ENCODE measurements at regions not wholly inside any gene's neighbourhood (a gene's known extent, or its start where the extent isn't known, plus 50 kb on each side); places are given as distances from the start of the nearest gene placed in this dataset.

GRCh38 chr5:119953474-119953873 is 324.1 kb downstream of the FAM170A start:
- no CpG with 5 or more reads among the region's 1 CpG for WGBS (ENCODE audit: insufficient coverage)
- Histone ChIP-seq H3K4me1 (ENCODE audit: control insufficient read depth in 1 of 2, insufficient read depth in 2 of 2, low read length in 2 of 2) (no peaks in the 10 kb centered on the region), H4K20me1 (ENCODE audit: insufficient read depth, low read length) (no peaks in the 10 kb centered on the region), H3K27ac (ENCODE audit: low read depth in 1 of 2, low read length in 2 of 2) (no peak overlapping the region), H3K4me2 (replicated peaks; ENCODE audit: extremely low read depth, low read length, poor library complexity, severe bottlenecking) (no peak overlapping the region), H3K79me2 (ENCODE audit: insufficient read depth, low read length) (no peaks in the 10 kb centered on the region), H3K4me3 (replicated peaks in 1 of 3; ENCODE audit: low read depth in 2 of 3, low read length in 3 of 3) (no peak overlapping the region), H3K27me3 (ENCODE audit: control insufficient read depth in 2 of 2, insufficient read depth in 2 of 2, low read length in 2 of 2) (no peaks in the 10 kb centered on the region), H3K9ac (ENCODE audit: insufficient read depth, low read length, poor library complexity, severe bottlenecking) (no peak overlapping the region), H3K36me3 (replicated peaks in 1 of 2; ENCODE audit: control insufficient read depth in 1 of 2, insufficient read depth in 2 of 2, low read length in 2 of 2) (no peaks in the 10 kb centered on the region), H3K9me3 (replicated peaks in 1 of 2; ENCODE audit: control insufficient read depth in 1 of 2, insufficient read depth in 1 of 2, low read length in 2 of 2) (no peaks in the 10 kb centered on the region), H2AFZ (ENCODE audit: insufficient read depth, low read depth, low read length, poor library complexity, severe bottlenecking) (no peak overlapping the region)
- H3K9me3 Mint-ChIP-seq: peaks cover 0 to 3% (median 0%) of the 10 kb centered on the region in 7 donors
- H3K4me1 Mint-ChIP-seq: no peaks in the 10 kb centered on the region
- TF ChIP-seq CTCF (IDR thresholded peaks at IDR 0.05): no peak
- no peak overlapping the region for H3K27ac Mint-ChIP-seq
- H3K27me3 Mint-ChIP-seq (ENCODE audit: low read depth in 3 of 3): peaks cover 0 to 1% (median 0%) of the 10 kb centered on the region in 3 donors
- no peak for DNase-seq
- no peaks in the 10 kb centered on the region for H3K36me3 Mint-ChIP-seq
- intact Hi-C loops (cut with micrococcal nuclease): no loop called here
- no peak overlapping the region for H3K4me3 Mint-ChIP-seq

GRCh38 chr5:119954106-119954505 is 324.7 kb downstream of the FAM170A start:
- H3K36me3 Mint-ChIP-seq: no peaks in the 10 kb centered on the region
- Histone ChIP-seq H3K9ac (ENCODE audit: insufficient read depth, low read length, poor library complexity, severe bottlenecking) (no peak overlapping the region), H3K27ac (ENCODE audit: low read depth in 1 of 2, low read length in 2 of 2) (no peak overlapping the region), H3K36me3 (replicated peaks in 1 of 2; ENCODE audit: control insufficient read depth in 1 of 2, insufficient read depth in 2 of 2, low read length in 2 of 2) (no peaks in the 10 kb centered on the region), H3K4me2 (replicated peaks; ENCODE audit: extremely low read depth, low read length, poor library complexity, severe bottlenecking) (no peak overlapping the region), H3K27me3 (ENCODE audit: control insufficient read depth in 2 of 2, insufficient read depth in 2 of 2, low read length in 2 of 2) (no peaks in the 10 kb centered on the region), H3K9me3 (replicated peaks in 1 of 2; ENCODE audit: control insufficient read depth in 1 of 2, insufficient read depth in 1 of 2, low read length in 2 of 2) (no peaks in the 10 kb centered on the region), H4K20me1 (ENCODE audit: insufficient read depth, low read length) (no peaks in the 10 kb centered on the region), H3K4me3 (replicated peaks in 1 of 3; ENCODE audit: low read depth in 2 of 3, low read length in 3 of 3) (no peak overlapping the region), H3K79me2 (ENCODE audit: insufficient read depth, low read length) (no peaks in the 10 kb centered on the region), H3K4me1 (ENCODE audit: control insufficient read depth in 1 of 2, insufficient read depth in 2 of 2, low read length in 2 of 2) (no peaks in the 10 kb centered on the region), H2AFZ (ENCODE audit: insufficient read depth, low read depth, low read length, poor library complexity, severe bottlenecking) (no peak overlapping the region)
- H3K27me3 Mint-ChIP-seq (ENCODE audit: low read depth in 3 of 3): peaks cover 0 to 1% (median 0%) of the 10 kb centered on the region in 3 donors
- TF ChIP-seq CTCF (IDR thresholded peaks at IDR 0.05): no peak
- DNase-seq: no peak
- H3K27ac Mint-ChIP-seq: no peak overlapping the region
- H3K4me1 Mint-ChIP-seq: no peaks in the 10 kb centered on the region
- peaks cover 0 to 3% (median 0%) of the 10 kb centered on the region in 7 donors for H3K9me3 Mint-ChIP-seq
- no peak overlapping the region for H3K4me3 Mint-ChIP-seq
- intact Hi-C loops (cut with micrococcal nuclease): no loop called here
